ENCODE measurements at regions not wholly inside any gene's neighbourhood (a gene's known extent, or its start where the extent isn't known, plus 50 kb on each side); places are given as distances from the start of the nearest gene placed in this dataset.

DNA sequence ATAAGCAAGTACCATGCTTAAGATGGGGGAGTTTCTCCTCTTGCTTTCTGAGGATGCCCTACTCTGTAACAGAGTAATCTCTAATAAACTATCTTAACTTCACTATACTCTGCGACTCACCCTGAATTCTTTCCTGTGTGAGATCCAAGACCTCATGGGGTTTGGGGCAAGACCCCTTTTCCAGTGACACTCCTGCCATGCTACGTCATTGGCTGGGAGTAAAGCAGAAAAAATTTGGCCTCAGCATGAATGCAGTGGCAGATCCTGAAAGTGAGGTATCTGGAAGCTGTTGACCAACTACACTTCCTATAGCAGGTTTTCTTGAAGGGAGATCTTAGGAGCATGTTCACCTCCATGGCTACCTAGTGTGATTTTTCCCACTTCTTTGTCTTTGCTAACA is 109.1 kb upstream of the MED14 start:
- no peak overlapping the region for H3K4me3 ChIP-seq (ENCODE audit: low read depth, low read length)
- no peaks in the 10 kb centered on the region for H3K27me3 ChIP-seq (ENCODE audit: control insufficient read depth, insufficient read depth, low read length)
- DNase-seq (ENCODE audit: low read depth) = no peak
- TF ChIP-seq, protein P1, sequence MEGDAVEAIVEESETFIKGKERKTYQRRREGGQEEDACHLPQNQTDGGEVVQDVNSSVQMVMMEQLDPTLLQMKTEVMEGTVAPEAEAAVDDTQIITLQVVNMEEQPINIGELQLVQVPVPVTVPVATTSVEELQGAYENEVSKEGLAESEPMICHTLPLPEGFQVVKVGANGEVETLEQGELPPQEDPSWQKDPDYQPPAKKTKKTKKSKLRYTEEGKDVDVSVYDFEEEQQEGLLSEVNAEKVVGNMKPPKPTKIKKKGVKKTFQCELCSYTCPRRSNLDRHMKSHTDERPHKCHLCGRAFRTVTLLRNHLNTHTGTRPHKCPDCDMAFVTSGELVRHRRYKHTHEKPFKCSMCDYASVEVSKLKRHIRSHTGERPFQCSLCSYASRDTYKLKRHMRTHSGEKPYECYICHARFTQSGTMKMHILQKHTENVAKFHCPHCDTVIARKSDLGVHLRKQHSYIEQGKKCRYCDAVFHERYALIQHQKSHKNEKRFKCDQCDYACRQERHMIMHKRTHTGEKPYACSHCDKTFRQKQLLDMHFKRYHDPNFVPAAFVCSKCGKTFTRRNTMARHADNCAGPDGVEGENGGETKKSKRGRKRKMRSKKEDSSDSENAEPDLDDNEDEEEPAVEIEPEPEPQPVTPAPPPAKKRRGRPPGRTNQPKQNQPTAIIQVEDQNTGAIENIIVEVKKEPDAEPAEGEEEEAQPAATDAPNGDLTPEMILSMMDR (IDR thresholded peaks at IDR 0.05; ENCODE audit: insufficient read depth, low read length, severe bottlenecking) = no peak
- no peaks in the 10 kb centered on the region for H3K36me3 ChIP-seq (ENCODE audit: control insufficient read depth, insufficient read depth, low read length)
- no peak for FAIRE-seq

DNA sequence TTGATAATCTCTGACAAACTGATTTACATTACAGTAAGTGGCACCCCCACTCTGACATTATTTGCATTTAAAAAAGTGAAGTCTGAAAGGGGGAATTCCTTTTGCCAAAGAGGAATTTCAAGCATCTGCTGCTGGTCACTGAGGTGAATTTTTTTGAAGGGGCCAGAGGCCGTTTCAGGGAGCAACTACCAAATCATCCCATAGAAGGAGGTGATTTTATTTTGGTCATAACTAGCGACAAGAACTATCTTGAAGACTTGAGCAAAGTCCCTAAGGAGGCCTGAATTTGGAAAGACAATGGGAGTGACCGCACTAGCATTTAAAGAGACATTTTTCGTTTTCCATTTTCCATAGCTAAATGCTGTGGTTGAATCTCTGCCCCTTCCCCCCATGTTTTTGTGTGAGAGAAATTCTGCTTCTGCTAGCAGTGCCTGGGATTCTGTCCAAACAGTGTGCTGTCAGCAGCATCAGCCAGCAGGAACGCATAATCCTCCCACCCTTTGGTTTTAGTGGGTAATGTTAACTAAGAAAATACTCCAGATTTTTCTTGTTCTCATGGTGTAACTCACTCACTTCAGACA is 110.1 kb upstream of the MED14 start:
- Histone ChIP-seq H3K27me3 (ENCODE audit: control insufficient read depth, insufficient read depth, low read length) (no peaks in the 10 kb centered on the region), H3K36me3 (ENCODE audit: control insufficient read depth, insufficient read depth, low read length) (no peaks in the 10 kb centered on the region), H3K4me3 (ENCODE audit: low read depth, low read length) (no peak overlapping the region)
- FAIRE-seq (no peak), DNase-seq (ENCODE audit: low read depth) (peak; percentile 17)
- TF ChIP-seq, protein P1 (IDR thresholded peaks at IDR 0.05; ENCODE audit: insufficient read depth, low read length, severe bottlenecking) = no peak

DNA sequence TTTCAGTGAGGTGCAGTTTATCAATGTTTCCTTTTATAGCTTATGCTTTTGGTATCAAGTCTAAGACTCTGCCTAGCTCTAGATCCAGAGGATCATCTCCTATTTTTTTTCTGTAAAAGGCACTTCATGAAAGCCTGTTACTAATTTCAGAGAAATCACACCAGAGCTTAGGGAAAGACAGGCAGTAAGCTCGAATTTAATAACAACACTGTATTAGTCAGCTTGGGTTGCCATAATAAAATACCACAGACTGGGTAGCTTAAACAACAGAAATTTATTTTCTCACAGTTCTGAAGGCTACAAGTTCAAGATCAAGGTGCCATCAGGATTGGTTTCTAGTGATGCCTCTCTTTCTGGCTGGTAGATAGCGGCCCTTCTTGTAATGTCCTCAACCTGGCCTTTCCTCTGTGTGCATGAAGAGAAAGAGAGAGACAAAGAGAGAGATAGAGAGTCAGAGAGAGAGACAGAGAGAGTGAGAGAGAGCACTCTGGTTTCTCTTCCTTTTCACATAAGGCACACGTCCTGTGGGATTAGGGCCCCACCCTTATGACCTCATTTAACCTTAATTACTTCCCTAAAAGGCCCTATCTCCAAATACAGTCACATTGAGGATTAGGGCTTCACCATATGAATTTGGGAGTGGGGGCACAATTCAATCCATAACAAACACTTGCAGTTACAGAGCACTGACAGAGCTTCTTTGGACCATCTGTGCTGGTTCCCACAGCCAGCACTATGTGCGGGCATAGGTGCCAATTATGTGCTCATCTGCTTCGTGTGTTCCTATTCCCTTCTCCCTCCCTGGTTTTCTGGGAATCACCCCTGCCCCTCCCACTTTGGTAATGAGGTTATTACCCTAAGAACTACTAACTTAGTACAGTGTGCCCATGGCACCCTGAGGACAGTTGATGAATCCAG is 114.8 kb upstream of the MED14 start:
- FAIRE-seq (peak; percentile 23), DNase-seq (ENCODE audit: low read depth) (no peak)
- no peaks in the 10 kb centered on the region for H3K27me3 ChIP-seq (ENCODE audit: control insufficient read depth, insufficient read depth, low read length)
- TF ChIP-seq, protein P1 (IDR thresholded peaks at IDR 0.05; ENCODE audit: insufficient read depth, low read length, severe bottlenecking) = no peak
- no peaks in the 10 kb centered on the region for H3K36me3 ChIP-seq (ENCODE audit: control insufficient read depth, insufficient read depth, low read length)
- H3K4me3 ChIP-seq (ENCODE audit: low read depth, low read length) = no peak overlapping the region

DNA sequence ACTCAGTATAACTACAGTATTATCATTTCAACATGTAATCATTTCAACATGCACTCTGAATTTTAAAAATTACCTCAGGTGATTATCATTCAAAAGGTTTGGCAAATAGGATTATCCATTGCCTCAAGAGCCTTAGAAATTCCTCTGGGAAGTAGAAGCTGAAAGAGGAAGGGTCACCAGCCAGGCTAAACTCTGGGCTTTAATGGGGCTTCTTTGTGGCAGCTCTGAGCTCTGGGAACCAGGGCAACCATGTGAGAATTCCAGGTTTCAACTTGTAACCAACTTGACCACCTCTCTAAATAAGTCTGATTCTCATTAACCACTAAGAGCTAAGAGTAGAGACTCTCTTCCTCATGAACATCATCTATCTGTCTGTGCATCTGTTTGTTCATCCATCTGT is 117.2 kb upstream of the MED14 start:
- H3K36me3 ChIP-seq (ENCODE audit: control insufficient read depth, insufficient read depth, low read length) = no peaks in the 10 kb centered on the region
- no peaks in the 10 kb centered on the region for H3K27me3 ChIP-seq (ENCODE audit: control insufficient read depth, insufficient read depth, low read length)
- FAIRE-seq (no peak), DNase-seq (ENCODE audit: low read depth) (no peak)
- no peak overlapping the region for H3K4me3 ChIP-seq (ENCODE audit: low read depth, low read length)
- TF ChIP-seq, protein P1 (IDR thresholded peaks at IDR 0.05; ENCODE audit: insufficient read depth, low read length, severe bottlenecking) = no peak

DNA sequence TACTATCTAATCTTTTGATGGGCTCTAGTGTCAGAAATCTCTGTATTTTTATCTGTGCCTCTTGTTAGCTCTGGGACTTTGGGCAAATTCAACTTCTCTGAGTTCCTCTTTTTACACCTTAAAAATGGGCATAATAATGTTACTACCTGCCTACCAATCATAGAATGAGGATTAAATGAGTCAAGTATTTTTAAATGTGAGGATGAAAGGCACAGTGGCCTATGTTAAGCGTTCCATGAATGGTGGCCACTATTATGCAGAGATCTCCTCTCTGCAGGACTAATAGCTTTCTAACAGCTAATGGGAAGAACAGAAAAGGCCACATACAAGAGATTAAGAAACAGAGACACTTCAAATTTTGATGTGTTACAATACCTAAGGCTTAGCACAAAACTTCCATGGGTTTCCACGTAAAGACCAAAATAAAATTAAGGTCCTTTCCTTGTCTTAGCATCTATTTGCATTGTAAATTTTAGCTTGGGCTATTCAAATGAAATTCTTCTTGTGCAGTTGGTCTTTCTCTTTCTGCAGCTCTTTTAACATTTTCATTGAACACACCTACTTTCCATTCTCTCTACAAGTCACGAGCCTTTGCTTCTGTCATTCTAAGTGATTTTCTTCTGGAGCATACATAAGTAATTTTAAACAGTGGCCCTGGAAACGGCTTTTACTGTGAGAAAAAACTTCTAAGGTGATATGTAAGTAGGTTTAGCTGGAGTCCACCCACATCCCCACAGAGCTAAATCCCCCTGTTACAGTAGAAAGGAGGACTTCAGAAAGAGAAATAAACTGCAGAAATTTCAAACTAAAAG is 117.9 kb upstream of the MED14 start:
- Histone ChIP-seq H3K36me3 (ENCODE audit: control insufficient read depth, insufficient read depth, low read length) (no peaks in the 10 kb centered on the region), H3K27me3 (ENCODE audit: control insufficient read depth, insufficient read depth, low read length) (no peaks in the 10 kb centered on the region), H3K4me3 (ENCODE audit: low read depth, low read length) (no peak overlapping the region)
- TF ChIP-seq, protein P1 (IDR thresholded peaks at IDR 0.05; ENCODE audit: insufficient read depth, low read length, severe bottlenecking) = no peak
- DNase-seq (ENCODE audit: low read depth) (no peak), FAIRE-seq (no peak)
